Activated T-helper 17 cell treated with anti-CD3 and anti-CD28 coated beads, Interleukin-2, amount 50 U/mL, for 72 hours (primary cell): ENCODE measurements at regions not wholly inside any gene's neighbourhood (a gene's known extent, or its start where the extent isn't known, plus 50 kb on each side); places are given as distances from the start of the nearest gene placed in this dataset.
A peak's percentile ranks its signal among the peaks of the same experiment; 100 is the strongest.

Experiments used
- ATAC-seq: fragments of 150-1000 bp; cut with Tn5 transposase; replicated peaks from 2 replicates; pipeline ENCODE4 v1.10.0; 2021; ENCODE audit warnings: mild to moderate bottlenecking, moderate library complexity
- H3K27ac Mint-ChIP-seq: one replicate; pipeline ENCODE4 v1.8.0; 2022; ENCODE audit warnings: mixed read lengths
- H3K27me3 Mint-ChIP-seq: one replicate; pipeline ENCODE4 v1.8.0; 2022; ENCODE audit warnings: mixed read lengths
- H3K36me3 Mint-ChIP-seq: one replicate; pipeline ENCODE4 v1.8.0; 2022; ENCODE audit warnings: low read depth, mild to moderate bottlenecking, mixed read lengths
- H3K4me1 Mint-ChIP-seq: one replicate; pipeline ENCODE4 v1.8.0; 2022; ENCODE audit warnings: mixed read lengths
- H3K4me3 Mint-ChIP-seq: one replicate; pipeline ENCODE4 v1.8.0; 2022; ENCODE audit warnings: mild to moderate bottlenecking, mixed read lengths
- H3K9me3 Mint-ChIP-seq: one replicate; pipeline ENCODE4 v1.8.0; 2022; ENCODE audit warnings: mixed read lengths

- H3K9me3 Mint-ChIP-seq = no peaks in the 10 kb centered on the region
- no peak for ATAC-seq
- H3K27ac Mint-ChIP-seq = no peak overlapping the region
- no peaks in the 10 kb centered on the region for H3K36me3 Mint-ChIP-seq
- peaks cover 25% of the 10 kb centered on the region for H3K27me3 Mint-ChIP-seq
- H3K4me3 Mint-ChIP-seq = no peak overlapping the region
- no peaks in the 10 kb centered on the region for H3K4me1 Mint-ChIP-seq
Observed at GRCh38 chr2:105184420-105184819, 57.1 kb upstream of the GPR45 start.

DNA sequence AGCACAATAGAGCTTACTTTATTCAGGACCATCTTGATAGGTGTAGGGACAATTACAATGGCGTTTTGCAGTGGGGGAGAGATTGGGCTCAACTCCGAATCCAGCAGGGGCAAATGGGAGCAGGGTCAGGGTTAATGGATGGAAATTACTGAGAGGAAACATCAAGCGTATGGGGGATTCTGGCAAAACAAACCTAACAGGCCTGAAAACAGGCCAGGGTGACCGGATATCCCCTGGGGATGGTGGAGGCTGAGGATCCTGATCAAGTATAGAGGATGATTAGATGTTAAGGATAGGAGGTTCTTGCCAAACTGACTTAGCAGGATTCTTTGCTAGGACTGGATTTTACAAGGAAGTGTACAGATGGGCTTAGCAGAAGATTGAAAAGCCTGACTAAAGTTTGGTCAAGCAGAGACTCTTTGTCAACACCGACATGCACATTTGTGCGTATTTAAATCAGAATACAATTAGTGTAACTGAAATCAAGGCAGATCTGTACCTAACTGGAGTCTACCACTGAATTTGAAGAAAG, 54.5 kb upstream of the GPR45 start:
- no peaks in the 10 kb centered on the region for H3K4me1 Mint-ChIP-seq
- no peak for ATAC-seq
- no peak overlapping the region for H3K27ac Mint-ChIP-seq
- H3K27me3 Mint-ChIP-seq = peaks cover 24% of the 10 kb centered on the region
- no peaks in the 10 kb centered on the region for H3K9me3 Mint-ChIP-seq
- H3K4me3 Mint-ChIP-seq = no peak overlapping the region
- H3K36me3 Mint-ChIP-seq = no peaks in the 10 kb centered on the region

DNA sequence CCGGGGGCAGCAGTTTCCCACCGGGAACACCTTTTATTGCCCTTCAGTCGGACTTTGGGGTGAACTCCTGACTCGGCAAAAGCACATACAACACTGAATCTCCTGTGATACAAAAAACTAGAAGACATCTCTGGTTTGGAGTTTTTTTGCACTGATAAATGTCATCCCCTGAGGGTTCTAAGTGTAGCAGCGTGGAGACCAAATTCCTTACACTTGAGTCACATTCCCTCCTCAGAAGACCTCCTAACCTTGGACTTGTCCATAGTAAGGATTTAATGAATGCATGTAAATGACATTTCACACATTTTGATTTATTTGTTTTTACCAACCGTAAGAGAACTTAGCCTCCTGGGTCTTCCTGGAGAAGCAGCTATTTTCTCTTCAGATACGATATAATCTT, 54.0 kb upstream of the GPR45 start:
- H3K4me1 Mint-ChIP-seq = no peaks in the 10 kb centered on the region
- peaks cover 21% of the 10 kb centered on the region for H3K27me3 Mint-ChIP-seq
- no peaks in the 10 kb centered on the region for H3K36me3 Mint-ChIP-seq
- no peaks in the 10 kb centered on the region for H3K9me3 Mint-ChIP-seq
- no peak for ATAC-seq
- no peak overlapping the region for H3K27ac Mint-ChIP-seq
- H3K4me3 Mint-ChIP-seq = no peak overlapping the region

DNA sequence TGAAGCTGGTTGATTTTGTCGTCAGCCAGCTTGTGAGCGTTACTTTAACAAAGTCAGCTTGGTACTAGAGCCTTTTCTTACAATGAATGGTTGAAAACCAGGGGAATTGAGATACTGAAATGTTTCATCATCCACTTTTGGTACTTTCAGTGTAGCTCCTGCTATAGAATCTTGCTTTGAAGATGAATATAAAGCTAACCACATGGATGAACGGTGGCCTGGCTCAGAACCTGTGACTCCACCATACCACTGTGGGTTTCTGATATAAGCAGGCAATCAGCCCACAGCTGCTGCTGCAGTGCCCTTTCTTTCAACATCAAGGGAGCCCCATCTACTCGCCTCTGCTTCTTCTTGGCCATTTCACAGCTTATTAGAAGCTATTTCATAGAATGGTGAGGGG, 53.2 kb upstream of the GPR45 start:
- Mint-ChIP-seq H3K4me1 (no peaks in the 10 kb centered on the region), H3K9me3 (no peaks in the 10 kb centered on the region), H3K27me3 (peaks cover 16% of the 10 kb centered on the region), H3K4me3 (no peak overlapping the region), H3K36me3 (no peaks in the 10 kb centered on the region), H3K27ac (no peak overlapping the region)
- peak; percentile 52 for ATAC-seq
